GM21423 (cell line): ENCODE measurements at regions not wholly inside any gene's neighbourhood (a gene's known extent, or its start where the extent isn't known, plus 50 kb on each side); places are given as distances from the start of the nearest gene placed in this dataset.
"Not testable (repeated sequence)": the region's sequence is repeated elsewhere in the genome, so short reads cannot be mapped to it uniquely, and the experiment has no call there.

ENCODE experiments used
- ATAC-seq: cut with Tn5 transposase; IDR thresholded peaks from one replicate; pipeline ENCODE4 v1.9.1; 2021; ENCODE audit warnings: mild to moderate bottlenecking, moderate library complexity; ENCODE audit not compliant: unreplicated experiment

GRCh38 chr1:176396604-176397395 lies 66.2 kb upstream of the PAPPA2 start:
- not testable (repeated sequence) for ATAC-seq

GRCh38 chr1:176391621-176392020 lies 71.4 kb upstream of the PAPPA2 start:
- ATAC-seq = no peak

- no peak for ATAC-seq
Measured at GRCh38 chr1:176384841-176385240, 78.1 kb upstream of the PAPPA2 start.

- no peak for ATAC-seq
Measured at GRCh38 chr1:176382163-176382562, 80.8 kb upstream of the PAPPA2 start.

GRCh38 chr1:176379626-176380339 lies 83.2 kb upstream of the PAPPA2 start:
- no peak for ATAC-seq

- ATAC-seq = peak; percentile 92
Measured at GRCh38 chr1:176374967-176375569, 87.9 kb upstream of the PAPPA2 start.

GRCh38 chr1:176364236-176364905 lies 98.6 kb upstream of the PAPPA2 start:
- ATAC-seq = no peak

- not testable (repeated sequence) for ATAC-seq
Measured at GRCh38 chr1:176349135-176349715, 113.8 kb upstream of the PAPPA2 start.

- no peak for ATAC-seq
Measured at GRCh38 chr1:176341656-176342055, 121.3 kb upstream of the PAPPA2 start.

GRCh38 chr1:176338877-176339276 lies 124.1 kb upstream of the PAPPA2 start:
- no peak for ATAC-seq

GRCh38 chr1:176330782-176331181 lies 123.7 kb upstream of the COP1 start:
- ATAC-seq = no peak

GRCh38 chr1:176325664-176326063 lies 118.6 kb upstream of the COP1 start:
- ATAC-seq = no peak

- no peak for ATAC-seq
Measured at GRCh38 chr1:176323472-176323871, 116.4 kb upstream of the COP1 start.

- peak; percentile 96 for ATAC-seq
Measured at GRCh38 chr1:176315519-176316220, 108.6 kb upstream of the COP1 start.

GRCh38 chr1:176296602-176297001 lies 89.5 kb upstream of the COP1 start:
- ATAC-seq = not testable (repeated sequence)

- ATAC-seq = no peak
Measured at GRCh38 chr1:176285996-176286395, 78.9 kb upstream of the COP1 start.

- ATAC-seq = no peak
Measured at GRCh38 chr1:176271572-176271971, 64.5 kb upstream of the COP1 start.
